Fibroblast of the aortic adventitia (primary cell): ENCODE measurements at regions not wholly inside any gene's neighbourhood (a gene's known extent, or its start where the extent isn't known, plus 50 kb on each side); places are given as distances from the start of the nearest gene placed in this dataset.

ENCODE experiments used
- DNase-seq: peaks from one replicate; pipeline ENCODE4 v3.0.0-alpha.2; 2010; ENCODE audit warnings: low read depth
- H3K4me3 ChIP-seq: 2 replicates; pipeline ENCODE4 v1.5.1; 2011; ENCODE audit warnings: low read depth, mild to moderate bottlenecking, control low read depth, low read length, moderate library complexity
- CTCF ChIP-seq: IDR thresholded peaks from 2 replicates; pipeline ENCODE4 v1.5.1; 2011; ENCODE audit warnings: mild to moderate bottlenecking, low read length, control low read depth, inconsistent platforms; ENCODE audit not compliant: insufficient read depth

GRCh38 chr2:240374085-240374907 lies 61.2 kb upstream of the GPC1 start:
- no peak for TF ChIP-seq CTCF
- H3K4me3 ChIP-seq: no peak overlapping the region
- peak; percentile 93 for DNase-seq

- no peak for DNase-seq
- TF ChIP-seq CTCF: no peak
- H3K4me3 ChIP-seq: no peak overlapping the region
Measured at GRCh38 chr2:240375024-240375645, 60.3 kb upstream of the GPC1 start.

GRCh38 chr2:240376739-240377138 lies 58.7 kb upstream of the GPC1 start:
- no peak for TF ChIP-seq CTCF
- no peak for DNase-seq
- H3K4me3 ChIP-seq: no peak overlapping the region

GRCh38 chr2:240377366-240377765 lies 58.1 kb upstream of the GPC1 start:
- no peak overlapping the region for H3K4me3 ChIP-seq
- DNase-seq: peak; percentile 8
- TF ChIP-seq CTCF: no peak

- no peak for TF ChIP-seq CTCF
- DNase-seq: no peak
- H3K4me3 ChIP-seq: no peak overlapping the region
Measured at GRCh38 chr2:240379089-240379636, 56.3 kb upstream of the GPC1 start.

GRCh38 chr2:240383099-240383758 lies 52.2 kb upstream of the GPC1 start:
- H3K4me3 ChIP-seq: no peak overlapping the region
- no peak for DNase-seq
- TF ChIP-seq CTCF: no peak
